H1 (cell line): ENCODE measurements at regions not wholly inside any gene's neighbourhood (a gene's known extent, or its start where the extent isn't known, plus 50 kb on each side); places are given as distances from the start of the nearest gene placed in this dataset.

Source experiments
- CTCF ChIA-PET: fragments of 300-600 bp; sonication (Branson Sonifier 250); formaldehyde crosslinking; loops from one replicate; lab custom pipeline; 2021; ENCODE audit not compliant: partially characterized antibody; lab: Charles Lee
- POLR2A ChIA-PET: fragments of 300-600 bp; sonication (Branson Sonifier 250); formaldehyde crosslinking; loops from one replicate; lab custom pipeline; 2021; ENCODE audit warnings: inconsistent platforms; ENCODE audit not compliant: partially characterized antibody; lab: Charles Lee
- DNase-seq, 2 experiments: peaks; one replicate each; pipeline versions ENCODE4 v3.0.0 to v3.0.0-alpha.2; 2010 to 2022; ENCODE audit warnings: low spot score in 2 of 2, low read depth in 1 of 2, mixed read lengths in 1 of 2
- FAIRE-seq: peaks from 2 replicates; lab custom pipeline; 2011; peaks lifted over from hg19 to GRCh38; lab: Jason Lieb, UNC
- H2AFZ ChIP-seq: 2 replicates; pipeline ENCODE4 v1.8.1; 2012; ENCODE audit warnings: low read length, inconsistent platforms
- H2AK5ac ChIP-seq: 2 replicates; pipeline ENCODE4 v1.6.1; 2013; ENCODE audit warnings: low read depth, low read length
- H2BK120ac ChIP-seq: replicated peaks from 2 replicates; pipeline ENCODE3; 2013; ENCODE audit warnings: low read depth, low read length, inconsistent platforms
- H2BK12ac ChIP-seq: 2 replicates; pipeline ENCODE4 v1.6.1; 2013; ENCODE audit warnings: low read depth, low read length
- H2BK15ac ChIP-seq: 2 replicates; pipeline ENCODE4 v1.6.1; 2013; ENCODE audit warnings: low read length
- H2BK20ac ChIP-seq: 2 replicates; pipeline ENCODE4 v1.6.1; 2013; ENCODE audit warnings: low read length
- H2BK5ac ChIP-seq: 2 replicates; pipeline ENCODE4 v1.6.1; 2013; ENCODE audit warnings: low read depth, low read length
- H3K14ac ChIP-seq: 2 replicates; pipeline ENCODE4 v1.6.1; 2013; ENCODE audit warnings: inconsistent platforms; ENCODE audit not compliant: insufficient read length
- H3K18ac ChIP-seq: 2 replicates; pipeline ENCODE4 v1.6.1; 2013; ENCODE audit warnings: low read length; ENCODE audit errors: extremely low read depth
- H3K23ac ChIP-seq: 2 replicates; pipeline ENCODE4 v1.6.1; 2013; ENCODE audit warnings: inconsistent platforms; ENCODE audit not compliant: insufficient read length
- H3K23me2 ChIP-seq: 2 replicates; pipeline ENCODE4 v1.6.1; 2013; ENCODE audit warnings: low read depth, low read length
- H3K27ac ChIP-seq: 2 replicates; pipeline ENCODE4 v1.6.1; 2011; ENCODE audit warnings: low read depth, low read length, inconsistent platforms
- H3K27me3 ChIP-seq, 4 experiments: replicated peaks in 1 of 4; 1 replicate in 1 of 4; 2 replicates in 3 of 4; pipeline versions ENCODE4 v1.6.1 to v1.8.1; 2011 to 2013; ENCODE audit warnings: low read length in 3 of 4, mild to moderate bottlenecking in 3 of 4, inconsistent platforms in 2 of 4, mixed read lengths in 2 of 4, moderate library complexity in 1 of 4; ENCODE audit not compliant: control insufficient read depth in 3 of 4, insufficient read depth in 3 of 4; ENCODE audit errors: extremely low read depth in 1 of 4
- H3K36me3 ChIP-seq, 4 experiments: 2 replicates each; pipeline versions ENCODE4 v1.6.1 to v1.8.1; 2011 to 2013; ENCODE audit warnings: mild to moderate bottlenecking in 4 of 4, low read length in 3 of 4, moderate library complexity in 2 of 4, control low read depth in 1 of 4, inconsistent platforms in 1 of 4; ENCODE audit not compliant: insufficient read depth in 4 of 4, control insufficient read depth in 2 of 4
- H3K4ac ChIP-seq: replicated peaks from 2 replicates; pipeline ENCODE3; 2013; ENCODE audit warnings: low read length, low read depth, mixed read lengths, inconsistent platforms; ENCODE audit not compliant: insufficient read length
- H3K4me1 ChIP-seq, 4 experiments: replicated peaks in 1 of 4; 1 replicate in 1 of 4; 2 replicates in 3 of 4; pipeline versions ENCODE4 v1.6.1 to v1.8.1; 2011 to 2013; ENCODE audit warnings: low read length in 3 of 4, inconsistent platforms in 2 of 4, mixed read lengths in 1 of 4; ENCODE audit not compliant: insufficient read depth in 4 of 4, control insufficient read depth in 3 of 4
- H3K4me2 ChIP-seq, 2 experiments: 2 replicates each; pipeline versions ENCODE4 v1.6.1 to v1.8.1; 2011 to 2013; ENCODE audit warnings: low read depth in 2 of 2, low read length in 2 of 2, control low read depth in 1 of 2, inconsistent platforms in 1 of 2, mild to moderate bottlenecking in 1 of 2; ENCODE audit not compliant: insufficient read depth in 1 of 2
- H3K4me3 ChIP-seq, 4 experiments: fragments of 200-600, 300-600 bp in 1 of 4; sonication (generic), shearing (Covaris generic), sonication (Bioruptor Twin) in 1 of 4; 2 replicates each; pipeline versions ENCODE4 v1.5.1 to v1.8.1; 2011 to 2016; ENCODE audit warnings: low read length in 4 of 4, low read depth in 3 of 4, control low read depth in 2 of 4, inconsistent platforms in 2 of 4, mild to moderate bottlenecking in 2 of 4, mixed read lengths in 1 of 4, moderate library complexity in 1 of 4; ENCODE audit not compliant: insufficient read depth in 2 of 4; ENCODE audit errors: extremely low read depth in 1 of 4
- H3K56ac ChIP-seq: replicated peaks from 2 replicates; pipeline ENCODE3; 2013; ENCODE audit warnings: low read depth, mild to moderate bottlenecking, mixed read lengths, low read length, inconsistent platforms; ENCODE audit not compliant: insufficient read length
- H3K79me1 ChIP-seq: 2 replicates; pipeline ENCODE4 v1.6.1; 2013; ENCODE audit warnings: low read depth, low read length, control low read depth
- H3K79me2 ChIP-seq, 2 experiments: 2 replicates each; pipeline versions ENCODE4 v1.6.1 to v1.8.1; 2012 to 2013; ENCODE audit warnings: low read length in 2 of 2, mild to moderate bottlenecking in 2 of 2, inconsistent platforms in 1 of 2; ENCODE audit not compliant: insufficient read depth in 2 of 2, control insufficient read depth in 1 of 2
- H3K9ac ChIP-seq, 4 experiments: replicated peaks in 1 of 4; 1 replicate in 1 of 4; 2 replicates in 3 of 4; pipeline versions ENCODE4 v1.6.1 to v1.8.1; 2011 to 2013; ENCODE audit warnings: low read depth in 3 of 4, low read length in 3 of 4, control low read depth in 2 of 4, mild to moderate bottlenecking in 2 of 4, moderate library complexity in 2 of 4, inconsistent platforms in 1 of 4; ENCODE audit errors: extremely low read depth in 1 of 4
- H3K9me3 ChIP-seq, 2 experiments: 2 replicates each; pipeline versions ENCODE4 v1.6.1 to v1.8.1; 2012 to 2013; ENCODE audit warnings: mild to moderate bottlenecking in 2 of 2, moderate library complexity in 2 of 2, control low read depth in 1 of 2, inconsistent platforms in 1 of 2, low read depth in 1 of 2, low read length in 1 of 2, mixed read lengths in 1 of 2; ENCODE audit not compliant: insufficient read depth in 2 of 2
- H4K20me1 ChIP-seq, 2 experiments: replicated peaks in 1 of 2; 2 replicates each; pipeline versions ENCODE3 to v1.8.1; 2011 to 2013; ENCODE audit warnings: inconsistent platforms in 2 of 2, low read length in 2 of 2, mild to moderate bottlenecking in 1 of 2; ENCODE audit not compliant: insufficient read depth in 2 of 2, control insufficient read depth in 1 of 2
- H4K5ac ChIP-seq: 2 replicates; pipeline ENCODE4 v1.6.1; 2013; ENCODE audit warnings: low read length, low read depth, mixed read lengths, inconsistent platforms; ENCODE audit not compliant: insufficient read length
- H4K8ac ChIP-seq: 2 replicates; pipeline ENCODE4 v1.8.0; 2013; ENCODE audit warnings: mild to moderate bottlenecking, moderate library complexity, low read length, inconsistent platforms; ENCODE audit not compliant: insufficient read depth; ENCODE audit errors: extremely low read depth
- H4K91ac ChIP-seq: replicated peaks from 2 replicates; pipeline ENCODE3; 2013; ENCODE audit warnings: low read length, mixed read lengths, inconsistent platforms; ENCODE audit not compliant: insufficient read length
- BCL11A ChIP-seq, 2 experiments: IDR thresholded peaks; one replicate each; pipeline ENCODE4 v1.6.1; 2011; ENCODE audit warnings: low read depth in 2 of 2, low read length in 2 of 2, mild to moderate bottlenecking in 2 of 2
- EZH2 ChIP-seq: fragments of 200-600 bp; sonication (generic); IDR thresholded peaks from 2 replicates; pipeline ENCODE4 v1.7.1; 2012; ENCODE audit warnings: low read depth, mild to moderate bottlenecking, moderate library complexity, low read length, inconsistent platforms; ENCODE audit not compliant: severe bottlenecking
- GTF2F1 ChIP-seq: IDR thresholded peaks from 2 replicates; pipeline ENCODE4 v1.6.1; 2012; ENCODE audit warnings: low read depth, low read length, improper control_type of control experiment, borderline replicate concordance
- POLR2AphosphoS5 ChIP-seq: IDR thresholded peaks from 2 replicates; pipeline ENCODE4 v1.6.1; 2011; ENCODE audit warnings: low read depth, low read length
- RAD21 ChIP-seq, 2 experiments: IDR thresholded peaks in 1 of 2; conservative IDR thresholded peaks in 1 of 2; 2 replicates each; pipeline ENCODE4 v1.6.1; 2011; ENCODE audit warnings: low read depth in 2 of 2, low read length in 2 of 2, improper control_type of control experiment in 1 of 2, inconsistent platforms in 1 of 2, mild to moderate bottlenecking in 1 of 2, moderate library complexity in 1 of 2
- RBBP5 ChIP-seq: IDR thresholded peaks from 2 replicates; pipeline ENCODE4 v1.7.1; 2012; ENCODE audit warnings: low read depth, mild to moderate bottlenecking, inconsistent platforms, low read length, moderate library complexity, borderline replicate concordance
- RFX5 ChIP-seq: IDR thresholded peaks from 2 replicates; pipeline ENCODE4 v1.6.1; 2011; ENCODE audit warnings: low read depth, low read length, improper control_type of control experiment, borderline replicate concordance
- SRF ChIP-seq: IDR thresholded peaks from 2 replicates; pipeline ENCODE4 v1.6.1; 2011; ENCODE audit warnings: mild to moderate bottlenecking, low read depth, low read length, moderate library complexity
- YY1 ChIP-seq: IDR thresholded peaks from 2 replicates; pipeline ENCODE4 v1.6.1; 2011; ENCODE audit warnings: low read depth, mild to moderate bottlenecking, low read length
- WGBS, 2 experiments: shearing (Covaris generic) in 1 of 2; methylation state at CpG; one replicate each; pipeline versions ENCODE4 v1.1.6 to v1.1.7; 2013 to 2015; ENCODE audit warnings: low lambda C conversion rate in 2 of 2, mixed read lengths in 2 of 2, inconsistent platforms in 1 of 2, low coverage in 1 of 2, missing lambda C conversion rate in 1 of 2; ENCODE audit not compliant: insufficient replicate concordance in 2 of 2, insufficient coverage in 1 of 2, insufficient read length in 1 of 2; ENCODE audit errors: extremely low coverage in 1 of 2, missing lambda C conversion rate in 1 of 2; 5-methylcytosine and 5-hydroxymethylcytosine counted together

- H2BK12ac ChIP-seq: peak overlapping the region; percentile 56
- H4K5ac ChIP-seq: peak overlapping the region; percentile 83
- no peak overlapping the region for H3K9ac ChIP-seq
- peak overlapping the region; percentile 6; the same call in 1 of the 2 replicates for H2BK15ac ChIP-seq
- no peaks in the 10 kb centered on the region for H4K20me1 ChIP-seq
- H2BK120ac ChIP-seq: peak overlapping the region; percentile 96
- H3K4ac ChIP-seq: peak overlapping the region; percentile 0
- FAIRE-seq: no peak
- peak overlapping the region; percentile 97 for H4K91ac ChIP-seq
- H3K56ac ChIP-seq: no peak overlapping the region
- H2BK20ac ChIP-seq: peak overlapping the region; percentile 96; the same call in 1 of the 2 replicates
- DNase-seq: peak in 1 of 2 experiments; percentile 68
- no peak overlapping the region for H2AFZ ChIP-seq
- POLR2A ChIA-PET: interaction anchor here (0.6 to 1.2 kb wide), 4 partner anchors 31 to 168 kb away, joined by 3 to 6 read pairs (median 4); no protein-coding TSS in a partner anchor
- no peak overlapping the region; the same call in 1 of the 2 replicates for H4K8ac ChIP-seq
- peak overlapping the region; percentile 97 for H3K18ac ChIP-seq
- peak overlapping the region; percentile 97 for H2BK5ac ChIP-seq
- H3K4me1 ChIP-seq: peaks cover 5 to 22% (median 10%) of the 10 kb centered on the region in 4 experiments
- H3K23me2 ChIP-seq: peaks cover 2% of the 10 kb centered on the region; the same call in 1 of the 2 replicates
- H3K27me3 ChIP-seq: no peaks in the 10 kb centered on the region
- H3K14ac ChIP-seq: no peak overlapping the region
- no peaks in the 10 kb centered on the region; the same call in 1 of the 2 replicates for H3K79me1 ChIP-seq
- H3K79me2 ChIP-seq: no peaks in the 10 kb centered on the region
- CTCF ChIA-PET: interaction anchor here (0.7 to 3.8 kb wide), 23 partner anchors 10 to 283 kb away, joined by 3 to 25 read pairs (median 4); partner anchors contain the start of gene SPATS2L
- peak overlapping the region; percentile 52; the same call in 1 of the 2 replicates for H3K27ac ChIP-seq
- no peaks in the 10 kb centered on the region for H3K36me3 ChIP-seq
- no peaks in the 10 kb centered on the region for H3K9me3 ChIP-seq
- WGBS, 2 experiments: 72% methylated on average over 4 of the region's 4 CpGs; no CpG with 5 or more reads in 1 of the 2 experiments
- H3K4me2 ChIP-seq: no peak overlapping the region; a peak in 1 of 4 replicates
- no peak overlapping the region for H3K4me3 ChIP-seq
- H3K23ac ChIP-seq: no peak overlapping the region
- H2AK5ac ChIP-seq: peak overlapping the region; percentile 49; the same call in 1 of the 2 replicates
- no peak for TF ChIP-seq GTF2F1
- TF ChIP-seq POLR2AphosphoS5: peak; percentile 35
- peak; percentile 77; the same call in 1 of the 2 replicates for TF ChIP-seq YY1
- TF ChIP-seq SRF: no peak
- no peak for TF ChIP-seq RBBP5
- no peak for TF ChIP-seq RFX5
- TF ChIP-seq BCL11A (IDR thresholded peaks at IDR 0.05; ENCODE audit: low read depth in 2 of 2, low read length in 2 of 2): no peak
- no peak for TF ChIP-seq EZH2
- TF ChIP-seq RAD21 (IDR thresholded peaks at IDR 0.05 in 1 of 2, conservative IDR thresholded peaks at IDR 0.05 in 1 of 2; ENCODE audit: low read depth in 2 of 2, low read length in 2 of 2): peak; percentile 41 to 62
Observed at GRCh38 chr2:200199576-200200263, 106.8 kb upstream of the SPATS2L start.
